ENCODE measurements at regions not wholly inside any gene's neighbourhood (a gene's known extent, or its start where the extent isn't known, plus 50 kb on each side); places are given as distances from the start of the nearest gene placed in this dataset.

GRCh38 chr2:122414902-122415301, 659.5 kb downstream of the TSN start:
- Mint-ChIP-seq H3K4me1 (ENCODE audit: low read depth) (no peaks in the 10 kb centered on the region), H3K9me3 (peaks cover 4% of the 10 kb centered on the region), H3K27ac (no peak overlapping the region), H3K36me3 (ENCODE audit: low read depth) (no peaks in the 10 kb centered on the region), H3K27me3 (ENCODE audit: insufficient read depth) (no peaks in the 10 kb centered on the region), H3K4me3 (no peak overlapping the region)
- DNase-seq (ENCODE audit: low spot score): no peak
- intact Hi-C loops (cut with micrococcal nuclease): no loop called here

DNA sequence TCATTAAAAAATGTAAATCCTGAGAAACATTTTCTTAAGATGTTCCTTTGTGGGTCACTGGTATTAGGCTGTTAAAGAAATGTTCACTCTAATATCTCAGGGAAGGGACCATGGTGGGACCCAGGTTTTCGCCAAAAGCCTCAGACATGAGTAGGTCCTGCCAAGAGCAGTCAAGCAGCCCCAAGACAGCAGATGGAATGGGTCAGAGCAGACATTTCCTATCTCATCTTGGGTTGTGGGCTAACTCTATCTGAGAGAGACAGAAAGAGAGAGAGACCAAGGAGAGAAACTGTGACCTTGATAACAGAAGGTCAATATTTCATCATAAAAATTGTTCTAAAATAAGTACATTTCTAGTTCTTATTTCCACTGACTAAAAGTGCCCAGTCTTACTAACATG, 661.7 kb downstream of the TSN start:
- DNase-seq (ENCODE audit: low spot score): no peak
- intact Hi-C loops (cut with micrococcal nuclease): no loop called here
- Mint-ChIP-seq H3K27ac (no peak overlapping the region), H3K36me3 (ENCODE audit: low read depth) (no peaks in the 10 kb centered on the region), H3K4me3 (no peak overlapping the region), H3K27me3 (ENCODE audit: insufficient read depth) (no peaks in the 10 kb centered on the region), H3K4me1 (ENCODE audit: low read depth) (no peaks in the 10 kb centered on the region), H3K9me3 (no peaks in the 10 kb centered on the region)

GRCh38 chr2:122421775-122422174, 666.3 kb downstream of the TSN start:
- Mint-ChIP-seq H3K4me3 (no peak overlapping the region), H3K36me3 (ENCODE audit: low read depth) (no peaks in the 10 kb centered on the region), H3K9me3 (no peaks in the 10 kb centered on the region), H3K4me1 (ENCODE audit: low read depth) (no peaks in the 10 kb centered on the region), H3K27me3 (ENCODE audit: insufficient read depth) (no peaks in the 10 kb centered on the region), H3K27ac (no peak overlapping the region)
- intact Hi-C loops (cut with micrococcal nuclease): no loop called here
- DNase-seq (ENCODE audit: low spot score): no peak

- H3K27ac Mint-ChIP-seq: no peak overlapping the region
- intact Hi-C loops (cut with micrococcal nuclease): no loop called here
Observed at GRCh38 chr2:122422384-122422991, 667.0 kb downstream of the TSN start.

GRCh38 chr2:122423934-122424333, 668.5 kb downstream of the TSN start:
- H3K36me3 Mint-ChIP-seq (ENCODE audit: low read depth): no peaks in the 10 kb centered on the region
- H3K4me3 Mint-ChIP-seq: no peak overlapping the region
- no peaks in the 10 kb centered on the region for H3K9me3 Mint-ChIP-seq
- DNase-seq (ENCODE audit: low spot score): no peak
- H3K27me3 Mint-ChIP-seq (ENCODE audit: insufficient read depth): no peaks in the 10 kb centered on the region
- intact Hi-C loops (cut with micrococcal nuclease): no loop called here
- H3K27ac Mint-ChIP-seq: no peak overlapping the region
- H3K4me1 Mint-ChIP-seq (ENCODE audit: low read depth): no peaks in the 10 kb centered on the region

More at GRCh38 chr2:122422384-122422991, 667.0 kb downstream of the TSN start:
- Mint-ChIP-seq H3K27me3 (ENCODE audit: insufficient read depth) (no peaks in the 10 kb centered on the region), H3K36me3 (ENCODE audit: low read depth) (no peaks in the 10 kb centered on the region), H3K4me3 (no peak overlapping the region), H3K9me3 (no peaks in the 10 kb centered on the region), H3K4me1 (ENCODE audit: low read depth) (no peaks in the 10 kb centered on the region)
- no peak for DNase-seq (ENCODE audit: low spot score)

GRCh38 chr2:122433123-122433754, 677.8 kb downstream of the TSN start:
- H3K27ac Mint-ChIP-seq: no peak overlapping the region
- no peak for DNase-seq (ENCODE audit: low spot score)
- H3K4me1 Mint-ChIP-seq (ENCODE audit: low read depth): no peaks in the 10 kb centered on the region
- no peaks in the 10 kb centered on the region for H3K36me3 Mint-ChIP-seq (ENCODE audit: low read depth)
- intact Hi-C loops (cut with micrococcal nuclease): no loop called here
- H3K27me3 Mint-ChIP-seq (ENCODE audit: insufficient read depth): no peaks in the 10 kb centered on the region
- no peaks in the 10 kb centered on the region for H3K9me3 Mint-ChIP-seq
- no peak overlapping the region for H3K4me3 Mint-ChIP-seq

DNA sequence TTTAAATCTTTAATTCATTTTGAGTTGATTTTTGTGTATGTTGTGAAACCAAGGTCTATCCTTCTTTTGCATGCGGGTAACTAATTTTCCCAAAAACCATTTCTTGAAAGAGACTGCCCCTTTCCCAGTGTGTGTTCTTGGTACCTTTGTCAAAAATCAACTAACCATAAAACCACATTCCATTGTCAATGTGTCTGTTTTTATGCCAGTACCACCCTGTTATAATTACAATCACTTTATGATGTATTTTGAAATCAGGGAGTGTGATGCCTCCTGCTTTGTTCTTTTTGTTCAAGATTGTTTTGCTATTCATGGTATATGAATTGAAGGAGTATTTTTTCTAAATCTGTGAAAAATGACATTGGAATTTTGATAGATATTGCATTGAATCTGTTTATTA, 689.6 kb downstream of the TSN start:
- no peaks in the 10 kb centered on the region for H3K9me3 Mint-ChIP-seq
- no peak overlapping the region for H3K4me3 Mint-ChIP-seq
- no peak overlapping the region for H3K27ac Mint-ChIP-seq
- no peaks in the 10 kb centered on the region for H3K36me3 Mint-ChIP-seq (ENCODE audit: low read depth)
- intact Hi-C loops (cut with micrococcal nuclease): no loop called here
- H3K4me1 Mint-ChIP-seq (ENCODE audit: low read depth): no peaks in the 10 kb centered on the region
- no peak for DNase-seq (ENCODE audit: low spot score)
- H3K27me3 Mint-ChIP-seq (ENCODE audit: insufficient read depth): no peaks in the 10 kb centered on the region

DNA sequence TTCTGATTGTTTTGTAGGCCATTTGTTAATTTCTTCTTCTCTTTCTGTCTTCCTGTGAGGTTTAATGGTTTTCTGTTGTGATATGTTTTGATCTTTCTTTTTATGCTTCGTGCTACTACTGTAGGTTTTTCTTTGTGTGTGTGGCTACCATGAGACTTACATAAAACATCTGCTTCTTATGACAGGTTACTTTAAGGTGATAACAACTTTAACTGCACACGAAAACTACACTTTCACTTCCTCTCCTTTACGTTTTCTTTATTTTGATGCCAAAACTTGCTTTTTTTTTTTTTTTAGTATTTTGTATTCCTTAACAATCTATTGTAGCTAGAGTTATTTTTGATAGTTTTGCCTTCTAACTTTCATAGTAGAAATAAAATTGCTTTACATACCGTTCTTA, 691.3 kb downstream of the TSN start:
- Mint-ChIP-seq H3K27ac (no peak overlapping the region), H3K36me3 (ENCODE audit: low read depth) (no peaks in the 10 kb centered on the region)

GRCh38 chr2:122447237-122447636, 691.8 kb downstream of the TSN start:
- no peaks in the 10 kb centered on the region for H3K36me3 Mint-ChIP-seq (ENCODE audit: low read depth)
- H3K9me3 Mint-ChIP-seq: no peaks in the 10 kb centered on the region
- intact Hi-C loops (cut with micrococcal nuclease): no loop called here
- H3K4me3 Mint-ChIP-seq: no peak overlapping the region
- no peaks in the 10 kb centered on the region for H3K27me3 Mint-ChIP-seq (ENCODE audit: insufficient read depth)
- no peak for DNase-seq (ENCODE audit: low spot score)
- no peaks in the 10 kb centered on the region for H3K4me1 Mint-ChIP-seq (ENCODE audit: low read depth)
- H3K27ac Mint-ChIP-seq: no peak overlapping the region

More for the DNA sequence above, 691.3 kb downstream of the TSN start:
- no peaks in the 10 kb centered on the region for H3K4me1 Mint-ChIP-seq (ENCODE audit: low read depth)
- H3K4me3 Mint-ChIP-seq: no peak overlapping the region
- no peaks in the 10 kb centered on the region for H3K27me3 Mint-ChIP-seq (ENCODE audit: insufficient read depth)
- no peak for DNase-seq (ENCODE audit: low spot score)
- intact Hi-C loops (cut with micrococcal nuclease): no loop called here
- no peaks in the 10 kb centered on the region for H3K9me3 Mint-ChIP-seq

DNA sequence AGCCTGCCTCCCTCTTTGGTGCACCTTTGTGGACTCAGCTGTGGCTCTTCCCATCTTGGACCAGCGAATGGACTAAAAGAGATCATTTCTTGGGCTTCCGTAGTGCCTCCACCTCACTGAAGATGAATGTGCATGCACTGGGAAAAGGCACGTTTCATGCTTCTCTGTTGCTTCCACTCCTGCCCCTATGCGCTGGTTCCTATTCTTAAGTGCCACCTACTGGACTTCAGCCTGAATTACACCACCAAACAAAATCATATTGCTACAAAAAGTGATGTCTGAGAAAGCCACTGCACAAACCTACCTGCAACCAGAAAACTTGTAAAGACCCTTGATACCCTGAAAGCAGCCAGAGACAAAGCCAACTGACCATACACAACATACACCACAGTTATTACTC, 695.6 kb downstream of the TSN start:
- DNase-seq (ENCODE audit: low spot score): no peak
- no peaks in the 10 kb centered on the region for H3K36me3 Mint-ChIP-seq (ENCODE audit: low read depth)
- intact Hi-C loops (cut with micrococcal nuclease): loop anchor here (5.0 kb wide), 1 partner anchor 639 kb away; no protein-coding TSS in a partner anchor

DNA sequence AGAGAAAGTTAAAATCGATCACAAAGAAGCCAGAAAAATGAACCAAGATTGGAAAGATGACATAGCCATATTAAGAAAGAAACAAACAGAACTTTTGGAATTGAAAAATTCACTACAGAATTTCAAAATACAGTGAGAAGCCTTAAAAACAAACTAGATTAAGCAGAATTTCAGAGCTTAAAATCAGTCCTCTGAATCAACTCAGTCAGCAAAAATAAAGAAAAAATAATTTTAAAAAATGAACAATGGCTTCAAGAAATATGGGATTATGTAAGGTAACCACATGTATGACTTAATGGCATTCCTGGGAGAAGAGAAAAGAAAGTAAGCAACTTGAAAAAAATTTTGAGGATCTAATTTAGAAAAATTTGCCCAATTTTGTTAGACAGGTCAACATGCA, 696.2 kb downstream of the TSN start:
- no peaks in the 10 kb centered on the region for H3K36me3 Mint-ChIP-seq (ENCODE audit: low read depth)
- no peak overlapping the region for H3K4me3 Mint-ChIP-seq
- no peak overlapping the region for H3K27ac Mint-ChIP-seq
- no peaks in the 10 kb centered on the region for H3K4me1 Mint-ChIP-seq (ENCODE audit: low read depth)
- no peak for DNase-seq (ENCODE audit: low spot score)
- intact Hi-C loops (cut with micrococcal nuclease): loop anchor here (5.0 kb wide), 1 partner anchor 639 kb away; no protein-coding TSS in a partner anchor
- no peaks in the 10 kb centered on the region for H3K9me3 Mint-ChIP-seq
- H3K27me3 Mint-ChIP-seq (ENCODE audit: insufficient read depth): no peaks in the 10 kb centered on the region

More for the DNA sequence above, 695.6 kb downstream of the TSN start:
- Mint-ChIP-seq H3K27ac (no peak overlapping the region), H3K27me3 (ENCODE audit: insufficient read depth) (no peaks in the 10 kb centered on the region), H3K4me1 (ENCODE audit: low read depth) (no peaks in the 10 kb centered on the region), H3K4me3 (no peak overlapping the region), H3K9me3 (no peaks in the 10 kb centered on the region)

DNA sequence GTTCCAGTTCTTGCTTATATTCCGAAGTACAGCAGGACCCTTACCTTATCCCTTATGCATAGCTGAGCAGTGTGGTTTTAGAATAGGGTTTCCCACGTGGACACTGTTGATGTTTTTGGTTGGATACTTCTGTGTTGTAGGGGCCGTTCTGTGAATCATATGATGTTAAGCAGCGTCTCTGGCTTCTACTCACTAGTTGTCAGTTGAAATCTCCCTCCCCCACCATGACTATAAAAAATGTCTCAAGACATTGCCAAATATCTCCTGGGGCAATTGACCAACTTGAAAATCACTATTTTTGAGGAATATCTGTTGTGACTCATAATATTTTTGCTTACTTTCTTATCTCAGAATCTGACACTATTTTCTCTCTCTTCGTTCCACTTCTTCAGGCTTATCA, 713.7 kb downstream of the TSN start:
- Mint-ChIP-seq H3K27ac (no peak overlapping the region), H3K4me1 (ENCODE audit: low read depth) (no peaks in the 10 kb centered on the region), H3K27me3 (ENCODE audit: insufficient read depth) (no peaks in the 10 kb centered on the region), H3K4me3 (no peak overlapping the region), H3K9me3 (no peaks in the 10 kb centered on the region), H3K36me3 (ENCODE audit: low read depth) (no peaks in the 10 kb centered on the region)
- DNase-seq (ENCODE audit: low spot score): no peak
- intact Hi-C loops (cut with micrococcal nuclease): no loop called here

- Mint-ChIP-seq H3K27ac (no peak overlapping the region), H3K4me1 (ENCODE audit: low read depth) (no peaks in the 10 kb centered on the region), H3K9me3 (no peaks in the 10 kb centered on the region), H3K27me3 (ENCODE audit: insufficient read depth) (no peaks in the 10 kb centered on the region), H3K36me3 (ENCODE audit: low read depth) (no peaks in the 10 kb centered on the region), H3K4me3 (no peak overlapping the region)
- no peak for DNase-seq (ENCODE audit: low spot score)
- intact Hi-C loops (cut with micrococcal nuclease): no loop called here
Observed at GRCh38 chr2:122471753-122472152, 716.3 kb downstream of the TSN start.

DNA sequence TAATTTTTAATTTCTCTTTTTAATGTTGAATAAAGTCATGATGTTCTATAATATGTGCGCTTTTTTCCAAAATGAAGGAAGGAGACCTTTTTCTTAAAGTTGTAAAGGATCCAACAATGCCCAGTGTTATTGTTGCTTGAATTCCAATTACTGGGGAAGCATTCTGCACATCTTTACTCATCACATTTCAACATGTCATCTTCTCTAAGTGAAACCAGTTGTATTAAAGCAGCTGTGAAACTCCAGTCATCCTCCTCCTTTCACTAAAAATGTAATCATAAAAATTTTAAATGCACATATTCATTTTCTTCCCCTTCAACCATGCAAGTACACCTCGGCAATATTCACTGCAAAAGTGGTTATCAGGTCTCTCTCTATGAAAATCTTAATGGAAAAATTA, 722.7 kb downstream of the TSN start:
- peaks cover 4% of the 10 kb centered on the region for H3K9me3 Mint-ChIP-seq
- no peak overlapping the region for H3K4me3 Mint-ChIP-seq
- intact Hi-C loops (cut with micrococcal nuclease): no loop called here
- no peaks in the 10 kb centered on the region for H3K4me1 Mint-ChIP-seq (ENCODE audit: low read depth)
- H3K27me3 Mint-ChIP-seq (ENCODE audit: insufficient read depth): no peaks in the 10 kb centered on the region
- H3K36me3 Mint-ChIP-seq (ENCODE audit: low read depth): no peaks in the 10 kb centered on the region
- DNase-seq (ENCODE audit: low spot score): no peak
- H3K27ac Mint-ChIP-seq: no peak overlapping the region
